ENCODE measurements at regions not wholly inside any gene's neighbourhood (a gene's known extent, or its start where the extent isn't known, plus 50 kb on each side); places are given as distances from the start of the nearest gene placed in this dataset.

DNA sequence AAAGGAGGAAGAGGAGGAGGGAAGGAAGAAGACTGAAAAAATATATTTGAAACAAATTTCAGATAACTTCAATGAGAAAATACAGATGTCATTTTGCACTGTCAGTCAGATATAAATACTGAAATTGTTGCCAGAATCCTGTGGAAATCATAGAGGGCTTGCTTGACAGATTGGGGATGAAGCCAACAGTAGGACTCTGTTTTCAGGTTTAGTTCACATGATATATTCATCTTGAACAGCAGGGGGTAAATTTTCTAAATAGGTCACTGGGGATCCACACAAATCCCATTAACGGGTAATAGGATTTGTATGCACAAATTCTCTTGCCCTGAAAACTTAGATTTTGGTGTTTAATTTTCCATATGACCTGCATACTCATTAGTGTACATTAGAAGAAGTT is 103.3 kb upstream of the PCDH18 start:
- no peak for TF ChIP-seq PAX5 (IDR thresholded peaks at IDR 0.05; ENCODE audit: insufficient read depth, low read length, severe bottlenecking)
- no peak for TF ChIP-seq SPI1 (IDR thresholded peaks at IDR 0.05; ENCODE audit: low read depth, low read length)
- TF ChIP-seq POU2F2 (IDR thresholded peaks at IDR 0.05; ENCODE audit: low read depth, low read length) = no peak
- no peak for TF ChIP-seq TAF1 (IDR thresholded peaks at IDR 0.05; ENCODE audit: low read depth, low read length)
- TF ChIP-seq POLR2AphosphoS5 (IDR thresholded peaks at IDR 0.05; ENCODE audit: low read depth, low read length) = no peak
- TF ChIP-seq POLR2A (IDR thresholded peaks at IDR 0.05; ENCODE audit: low read depth, low read length) = no peak
- DNase-seq (ENCODE audit: insufficient read length, low spot score) = no peak

GRCh38 chr4:137635108-137635507 is 102.8 kb upstream of the PCDH18 start:
- no peak for FAIRE-seq
- no peak for DNase-seq (ENCODE audit: insufficient read length, low spot score)
- TF ChIP-seq POU2F2 (IDR thresholded peaks at IDR 0.05; ENCODE audit: low read depth, low read length) = no peak
- no peak for TF ChIP-seq TAF1 (IDR thresholded peaks at IDR 0.05; ENCODE audit: low read depth, low read length)

More for the DNA sequence above, 103.3 kb upstream of the PCDH18 start:
- no peak for FAIRE-seq

DNA sequence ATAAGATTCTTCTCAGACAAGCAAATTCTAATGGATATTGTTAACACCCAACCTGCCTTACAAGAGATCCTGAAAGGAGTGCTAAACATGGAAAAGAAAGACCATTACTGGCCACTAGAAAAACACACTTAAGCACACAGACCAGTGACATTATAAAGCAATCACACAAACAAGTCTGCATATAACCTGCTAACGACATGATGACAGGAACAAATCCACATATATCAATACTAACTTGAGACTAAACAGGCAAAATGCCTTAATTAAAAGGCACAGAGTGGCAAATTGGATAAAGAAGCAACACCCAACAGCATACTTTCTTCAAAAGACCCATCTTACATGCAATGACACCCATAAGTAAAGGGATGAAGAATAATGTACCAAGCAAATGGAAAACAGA is 100.5 kb upstream of the PCDH18 start:
- DNase-seq (ENCODE audit: insufficient read length, low spot score) = no peak
- no peak for TF ChIP-seq POLR2AphosphoS5 (IDR thresholded peaks at IDR 0.05; ENCODE audit: low read depth, low read length)
- TF ChIP-seq POU2F2 (IDR thresholded peaks at IDR 0.05; ENCODE audit: low read depth, low read length) = no peak
- no peak for TF ChIP-seq POLR2A (IDR thresholded peaks at IDR 0.05; ENCODE audit: low read depth, low read length)
- no peak for TF ChIP-seq TAF1 (IDR thresholded peaks at IDR 0.05; ENCODE audit: low read depth, low read length)
- no peak for TF ChIP-seq PAX5 (IDR thresholded peaks at IDR 0.05; ENCODE audit: insufficient read depth, low read length, severe bottlenecking)
- FAIRE-seq = no peak

DNA sequence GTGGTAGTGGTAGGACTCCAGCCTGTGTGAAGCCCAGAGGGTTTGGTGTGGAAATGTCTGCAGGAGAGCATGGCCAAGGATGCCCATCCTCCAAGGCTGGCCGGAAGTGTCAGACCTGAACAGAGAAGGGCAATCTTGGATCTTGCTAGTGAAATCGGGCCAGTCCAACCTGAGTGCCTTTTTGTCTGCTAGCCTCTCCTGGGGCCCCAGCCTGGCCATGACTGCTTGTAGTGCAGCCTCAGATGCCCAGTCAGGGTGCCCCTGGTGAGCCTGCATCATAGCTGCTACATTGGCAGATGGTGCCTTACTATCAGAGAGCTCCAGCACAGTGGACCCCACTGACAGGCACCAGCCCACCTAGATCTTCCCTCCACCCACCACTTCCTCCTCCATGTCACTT is 99.3 kb upstream of the PCDH18 start:
- DNase-seq (ENCODE audit: insufficient read length, low spot score) = no peak
- TF ChIP-seq POLR2A (IDR thresholded peaks at IDR 0.05; ENCODE audit: low read depth, low read length) (no peak), POU2F2 (IDR thresholded peaks at IDR 0.05; ENCODE audit: low read depth, low read length) (no peak), POLR2AphosphoS5 (IDR thresholded peaks at IDR 0.05; ENCODE audit: low read depth, low read length) (no peak), PAX5 (IDR thresholded peaks at IDR 0.05; ENCODE audit: insufficient read depth, low read length, severe bottlenecking) (no peak), TAF1 (IDR thresholded peaks at IDR 0.05; ENCODE audit: low read depth, low read length) (no peak), SPI1 (IDR thresholded peaks at IDR 0.05; ENCODE audit: low read depth, low read length) (no peak)
- FAIRE-seq = no peak

DNA sequence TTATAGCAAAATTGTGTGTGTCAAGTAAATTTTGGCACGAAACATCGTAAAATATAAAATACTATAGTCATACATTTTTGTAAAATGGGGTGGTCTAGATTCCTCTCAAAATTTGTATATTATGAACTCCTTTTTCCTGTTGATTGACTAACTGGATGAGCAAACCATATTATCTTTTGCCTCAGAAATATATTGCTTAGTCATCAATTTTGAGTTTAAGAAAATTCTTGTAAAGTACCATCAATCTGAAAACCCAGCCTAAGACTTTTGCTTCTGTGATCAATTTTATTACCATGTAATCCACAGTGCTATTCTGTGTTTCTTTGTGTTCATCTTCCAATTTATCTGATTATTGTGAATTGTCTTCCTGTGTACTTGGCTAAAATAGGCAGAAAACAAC is 98.0 kb upstream of the PCDH18 start:
- no peak for DNase-seq (ENCODE audit: insufficient read length, low spot score)
- TF ChIP-seq POU2F2 (IDR thresholded peaks at IDR 0.05; ENCODE audit: low read depth, low read length) = no peak
- TF ChIP-seq POLR2A (IDR thresholded peaks at IDR 0.05; ENCODE audit: low read depth, low read length) = no peak
- TF ChIP-seq TAF1 (IDR thresholded peaks at IDR 0.05; ENCODE audit: low read depth, low read length) = no peak
- no peak for TF ChIP-seq PAX5 (IDR thresholded peaks at IDR 0.05; ENCODE audit: insufficient read depth, low read length, severe bottlenecking)
- no peak for TF ChIP-seq POLR2AphosphoS5 (IDR thresholded peaks at IDR 0.05; ENCODE audit: low read depth, low read length)
- no peak for TF ChIP-seq SPI1 (IDR thresholded peaks at IDR 0.05; ENCODE audit: low read depth, low read length)
- no peak for FAIRE-seq

GRCh38 chr4:137627739-137628460 is 95.6 kb upstream of the PCDH18 start:
- TF ChIP-seq POU2F2 (IDR thresholded peaks at IDR 0.05; ENCODE audit: low read depth, low read length) (no peak), POLR2A (IDR thresholded peaks at IDR 0.05; ENCODE audit: low read depth, low read length) (no peak), POLR2AphosphoS5 (IDR thresholded peaks at IDR 0.05; ENCODE audit: low read depth, low read length) (no peak), TAF1 (IDR thresholded peaks at IDR 0.05; ENCODE audit: low read depth, low read length) (no peak), SPI1 (IDR thresholded peaks at IDR 0.05; ENCODE audit: low read depth, low read length) (no peak), PAX5 (IDR thresholded peaks at IDR 0.05; ENCODE audit: insufficient read depth, low read length, severe bottlenecking) (no peak)
- DNase-seq (ENCODE audit: insufficient read length, low spot score) (no peak), FAIRE-seq (no peak)

DNA sequence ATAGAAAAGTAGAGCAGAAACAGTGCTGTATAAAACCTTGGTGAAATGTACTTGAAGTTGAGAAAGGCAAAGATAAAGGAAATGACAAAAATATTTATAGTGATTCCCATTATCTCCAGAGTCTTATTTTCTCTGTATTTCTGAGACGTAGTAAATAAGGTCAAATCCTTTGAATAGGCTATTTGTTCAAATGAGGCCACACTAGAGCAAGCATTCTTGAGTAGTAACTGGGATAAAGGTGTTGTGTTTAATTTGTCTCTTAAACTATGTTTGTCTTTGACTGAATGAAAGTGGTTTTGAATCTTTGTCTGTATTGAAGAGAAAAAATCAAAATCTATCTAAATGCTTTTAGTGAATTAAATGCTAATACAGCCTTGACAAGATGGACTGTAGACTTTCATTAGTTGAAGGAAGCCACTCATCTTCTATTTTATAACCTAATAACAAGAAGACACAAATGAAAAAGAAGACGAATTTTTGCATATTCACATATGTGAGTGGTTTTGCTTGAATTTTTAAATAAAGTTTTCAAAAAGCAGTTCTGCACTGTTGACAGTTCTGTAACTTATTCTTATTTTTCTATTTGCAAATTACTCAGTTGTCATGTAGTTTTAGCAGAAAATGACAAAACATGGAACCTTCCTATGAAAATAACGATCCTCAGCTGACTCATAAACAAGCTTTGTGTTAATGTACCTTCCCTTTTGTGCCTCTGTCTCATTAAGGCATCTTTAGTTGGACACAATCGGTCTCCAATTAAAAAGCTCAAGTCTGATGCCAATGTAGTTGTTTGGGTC is 94.8 kb upstream of the PCDH18 start:
- TF ChIP-seq SPI1 (IDR thresholded peaks at IDR 0.05; ENCODE audit: low read depth, low read length) (no peak), TAF1 (IDR thresholded peaks at IDR 0.05; ENCODE audit: low read depth, low read length) (no peak), POLR2A (IDR thresholded peaks at IDR 0.05; ENCODE audit: low read depth, low read length) (no peak), POLR2AphosphoS5 (IDR thresholded peaks at IDR 0.05; ENCODE audit: low read depth, low read length) (no peak), PAX5 (IDR thresholded peaks at IDR 0.05; ENCODE audit: insufficient read depth, low read length, severe bottlenecking) (no peak), POU2F2 (IDR thresholded peaks at IDR 0.05; ENCODE audit: low read depth, low read length) (no peak)
- no peak for FAIRE-seq
- DNase-seq (ENCODE audit: insufficient read length, low spot score) = no peak

GRCh38 chr4:137623013-137623412 is 90.7 kb upstream of the PCDH18 start:
- FAIRE-seq = no peak

GRCh38 chr4:137621056-137621455 is 88.8 kb upstream of the PCDH18 start:
- DNase-seq (ENCODE audit: insufficient read length, low spot score) (no peak), FAIRE-seq (no peak)
- no peak for TF ChIP-seq POLR2A (IDR thresholded peaks at IDR 0.05; ENCODE audit: low read depth, low read length)

More at GRCh38 chr4:137623013-137623412, 90.7 kb upstream of the PCDH18 start:
- TF ChIP-seq POU2F2 (IDR thresholded peaks at IDR 0.05; ENCODE audit: low read depth, low read length) (no peak), TAF1 (IDR thresholded peaks at IDR 0.05; ENCODE audit: low read depth, low read length) (no peak), POLR2A (IDR thresholded peaks at IDR 0.05; ENCODE audit: low read depth, low read length) (no peak), SPI1 (IDR thresholded peaks at IDR 0.05; ENCODE audit: low read depth, low read length) (no peak), PAX5 (IDR thresholded peaks at IDR 0.05; ENCODE audit: insufficient read depth, low read length, severe bottlenecking) (no peak), POLR2AphosphoS5 (IDR thresholded peaks at IDR 0.05; ENCODE audit: low read depth, low read length) (no peak)
- no peak for DNase-seq (ENCODE audit: insufficient read length, low spot score)

DNA sequence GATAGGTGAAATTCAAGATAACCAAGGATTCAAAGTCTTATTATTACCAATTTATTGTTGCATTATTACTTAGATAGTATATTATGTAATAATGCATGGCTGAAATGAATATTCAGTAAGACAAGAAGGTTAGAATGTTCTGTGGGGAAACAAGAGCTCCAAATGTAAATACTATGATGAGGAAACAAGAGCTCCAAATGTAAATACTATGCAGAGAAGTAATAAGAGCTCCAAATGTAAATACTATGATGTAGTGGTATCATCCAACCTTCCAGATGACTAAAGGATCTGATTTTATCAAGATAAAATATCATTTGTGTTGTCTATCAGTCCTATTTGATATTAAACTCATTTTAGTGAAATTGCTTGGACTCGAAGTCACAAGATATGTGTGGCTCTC is 82.2 kb upstream of the PCDH18 start:
- FAIRE-seq (no peak), DNase-seq (ENCODE audit: insufficient read length, low spot score) (no peak)
- no peak for TF ChIP-seq SPI1 (IDR thresholded peaks at IDR 0.05; ENCODE audit: low read depth, low read length)
- no peak for TF ChIP-seq PAX5 (IDR thresholded peaks at IDR 0.05; ENCODE audit: insufficient read depth, low read length, severe bottlenecking)
- no peak for TF ChIP-seq POLR2A (IDR thresholded peaks at IDR 0.05; ENCODE audit: low read depth, low read length)
- TF ChIP-seq POU2F2 (IDR thresholded peaks at IDR 0.05; ENCODE audit: low read depth, low read length) = no peak
- no peak for TF ChIP-seq POLR2AphosphoS5 (IDR thresholded peaks at IDR 0.05; ENCODE audit: low read depth, low read length)
- TF ChIP-seq TAF1 (IDR thresholded peaks at IDR 0.05; ENCODE audit: low read depth, low read length) = no peak

Data from GM12891 (cell line).